Inflammatory macrophage (primary cell): ENCODE measurements at regions not wholly inside any gene's neighbourhood (a gene's known extent, or its start where the extent isn't known, plus 50 kb on each side); places are given as distances from the start of the nearest gene placed in this dataset.
"Not testable (repeated sequence)": the region's sequence is repeated elsewhere in the genome, so short reads cannot be mapped to it uniquely, and the experiment has no call there.

ENCODE experiments used
- DNase-seq, 2 donors: peaks; one replicate each; pipeline ENCODE4 v3.0.0-alpha.2; 2020 to 2022

DNA sequence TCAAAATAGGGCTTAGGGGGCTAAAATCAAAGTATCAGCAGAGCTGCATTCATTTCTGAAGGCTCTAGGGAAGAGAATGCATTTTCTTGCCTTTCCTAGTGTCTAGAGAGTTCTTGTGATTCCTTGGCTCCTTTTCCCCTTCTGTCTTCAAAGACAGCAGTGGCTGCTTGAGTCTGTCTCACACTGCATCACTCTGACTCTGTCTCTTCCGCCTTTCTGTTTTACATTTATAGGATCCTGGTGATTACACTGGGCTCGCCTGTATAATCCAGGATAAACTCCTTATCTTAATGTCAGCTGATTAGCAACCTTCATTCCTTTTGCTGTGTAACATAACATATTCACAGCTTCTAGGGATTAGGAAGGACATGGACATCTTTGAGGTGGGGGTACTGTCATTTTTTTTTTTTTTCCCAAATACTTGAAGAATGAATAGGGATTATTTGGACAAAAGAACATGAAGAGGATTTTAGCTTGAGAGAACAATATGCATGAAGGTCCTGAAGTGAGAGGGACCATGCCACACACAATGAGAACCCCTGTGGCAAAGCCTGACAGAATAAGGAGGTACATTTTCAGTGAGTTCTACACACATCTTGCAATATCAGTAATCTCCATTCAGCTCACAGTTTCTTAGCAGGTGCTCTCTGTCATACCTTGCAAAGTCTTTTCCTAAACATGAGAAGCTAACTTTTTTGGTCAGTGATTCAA, 267.6 kb downstream of the FAM170A start:
- no peak for DNase-seq

DNA sequence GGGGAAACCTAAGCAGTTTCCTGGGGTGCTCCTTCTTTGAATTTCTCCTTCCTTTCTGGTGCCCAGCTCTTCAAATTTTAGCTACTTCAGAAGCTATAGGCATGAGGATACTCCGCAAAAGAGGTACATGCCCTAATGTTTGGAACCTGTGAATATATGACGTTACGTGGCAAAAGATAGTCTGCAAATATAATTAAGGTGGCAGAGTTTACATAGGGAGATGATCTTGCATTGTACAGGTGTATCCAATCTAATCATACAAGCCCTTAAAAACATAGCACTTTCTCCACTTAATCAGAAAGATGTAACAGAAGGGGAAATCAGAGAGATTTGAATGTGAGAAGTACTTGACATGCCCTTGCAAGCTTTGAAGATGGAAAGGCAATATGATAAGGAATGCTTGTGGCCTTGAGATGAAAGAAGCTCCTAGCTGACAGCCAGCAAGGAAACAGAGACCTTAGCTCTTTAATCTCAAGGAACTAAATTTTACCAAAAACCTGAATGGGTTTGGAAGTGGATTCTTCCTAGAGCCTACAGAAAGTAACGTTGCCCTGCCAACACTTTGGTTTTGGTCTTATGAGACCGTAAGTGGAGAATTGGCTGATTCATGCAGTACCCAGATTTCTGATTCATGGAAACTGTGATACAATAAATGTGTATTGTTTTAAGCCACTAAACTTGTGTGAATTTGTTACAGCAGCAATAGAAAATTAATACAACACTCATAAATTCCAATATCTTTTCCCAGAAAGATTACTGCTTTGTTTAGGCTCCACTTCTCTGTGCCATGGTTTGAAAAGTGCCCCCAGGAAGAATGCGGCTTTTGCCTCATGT, 268.4 kb downstream of the FAM170A start:
- no peak for DNase-seq

DNA sequence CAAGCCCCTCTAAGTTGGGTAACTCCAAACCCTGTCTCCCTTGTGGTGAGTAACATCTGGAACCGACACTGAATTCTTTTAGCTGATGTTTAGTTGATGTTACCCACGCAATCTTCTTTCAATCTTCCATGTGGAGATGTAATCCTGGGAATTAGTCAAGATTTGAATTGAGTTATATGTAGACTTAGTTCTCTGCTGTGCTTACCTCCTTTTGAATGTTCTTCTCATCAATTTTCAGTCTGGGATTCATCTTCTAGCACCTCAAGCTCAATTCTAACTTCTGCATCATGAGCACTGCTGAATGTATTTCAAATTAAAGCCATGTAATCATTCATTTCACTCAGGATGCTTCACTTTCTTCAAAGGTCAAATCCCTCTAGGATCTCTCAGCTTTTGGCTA, 270.6 kb downstream of the FAM170A start:
- no peak for DNase-seq

DNA sequence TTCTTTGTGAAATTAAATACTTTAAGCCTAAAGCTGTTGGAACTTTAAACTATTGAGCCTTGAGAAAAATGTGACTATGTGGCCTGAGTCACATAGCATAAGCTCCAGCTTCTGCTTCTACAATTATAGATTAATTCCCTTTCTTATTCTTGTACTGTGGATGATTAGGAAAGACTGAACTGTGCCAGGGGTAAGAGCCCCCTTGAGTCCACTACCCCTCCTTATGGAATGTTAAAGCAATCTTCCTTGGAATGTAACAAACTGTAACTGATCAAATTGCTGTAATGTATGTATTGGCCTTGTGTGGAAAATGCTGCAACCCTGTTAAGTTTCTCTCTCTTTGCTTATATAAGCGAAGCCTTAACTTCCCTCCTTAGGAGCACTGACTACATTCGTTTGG, 273.2 kb downstream of the FAM170A start:
- DNase-seq, result no peak

DNA sequence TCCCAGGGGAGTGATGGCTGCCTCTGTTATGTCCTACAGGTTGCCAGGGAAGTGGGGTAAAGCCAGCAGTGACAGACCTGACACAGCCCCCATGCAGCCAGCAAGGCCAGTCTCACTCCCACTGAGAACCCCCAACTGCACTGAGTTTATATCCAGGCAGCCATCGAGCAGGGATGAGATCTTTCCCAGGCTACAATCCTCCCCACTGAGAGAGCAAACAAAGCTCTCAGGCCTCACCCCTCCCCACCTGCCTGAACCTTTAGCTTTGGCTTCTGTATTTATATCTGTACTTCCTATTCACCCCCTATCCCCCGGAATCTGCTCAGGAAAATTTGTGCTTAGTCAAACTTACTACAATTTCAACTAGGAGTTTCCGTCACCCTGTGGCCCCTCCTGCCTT, 284.1 kb downstream of the FAM170A start:
- DNase-seq, result no peak

DNA sequence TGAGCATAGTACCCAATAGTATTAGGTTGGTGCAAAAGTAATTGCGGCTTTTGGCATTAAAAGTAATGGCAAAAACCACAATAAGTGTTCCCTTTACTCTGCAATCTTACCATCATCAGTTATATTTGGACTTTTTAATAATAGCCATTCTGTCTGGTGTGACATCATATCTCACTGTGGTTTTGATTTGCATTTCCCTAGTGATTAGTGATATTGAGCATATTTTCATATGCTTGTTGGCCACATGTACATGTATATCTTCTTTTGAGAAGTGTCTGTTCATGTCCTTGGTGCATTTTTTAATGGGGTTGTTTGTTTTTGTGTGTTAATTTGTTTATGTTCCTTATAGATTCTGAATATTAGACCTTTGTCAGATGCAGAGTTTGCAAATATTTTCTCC, 289.9 kb downstream of the FAM170A start:
- DNase-seq, result no peak

DNA sequence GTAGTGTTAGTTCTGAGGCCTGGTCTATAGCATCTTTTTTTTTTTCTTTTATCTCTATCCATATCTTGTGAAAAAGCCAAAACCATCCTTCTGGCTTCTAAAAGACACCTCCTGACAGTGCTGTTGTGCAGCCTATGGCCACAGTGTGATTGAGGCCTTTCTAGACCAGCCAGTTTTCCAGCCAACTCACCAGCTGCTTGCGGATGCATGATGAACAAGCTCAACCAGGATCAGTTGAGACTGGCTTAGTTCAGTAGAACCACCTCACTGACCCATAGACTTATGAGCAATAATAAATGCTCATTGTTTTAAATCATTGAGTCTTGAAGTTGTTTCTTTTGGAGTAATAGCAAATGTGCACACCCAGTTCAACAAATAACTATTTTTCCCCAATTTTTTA, 296.9 kb downstream of the FAM170A start:
- DNase-seq, result no peak

DNA sequence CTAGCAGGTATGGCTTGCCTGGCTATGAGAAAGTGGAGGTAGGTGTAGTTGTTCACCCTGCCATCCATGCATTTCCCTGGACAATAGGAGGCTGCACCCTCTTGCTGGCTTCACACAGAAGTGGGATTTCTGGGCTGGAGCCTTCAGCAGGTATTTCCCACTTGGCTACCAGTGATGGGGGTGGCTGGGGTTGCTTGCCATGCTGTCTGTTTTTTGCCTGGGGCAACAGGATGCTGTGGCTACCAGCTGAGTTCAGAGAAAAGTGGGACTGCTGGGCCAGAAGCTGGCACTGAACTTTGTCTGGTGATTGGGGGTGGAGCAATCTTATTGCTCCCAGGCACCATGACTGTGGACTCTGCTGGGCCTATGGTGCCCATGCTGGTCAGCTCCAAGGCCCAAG, 299.6 kb downstream of the FAM170A start:
- no peak for DNase-seq

DNA sequence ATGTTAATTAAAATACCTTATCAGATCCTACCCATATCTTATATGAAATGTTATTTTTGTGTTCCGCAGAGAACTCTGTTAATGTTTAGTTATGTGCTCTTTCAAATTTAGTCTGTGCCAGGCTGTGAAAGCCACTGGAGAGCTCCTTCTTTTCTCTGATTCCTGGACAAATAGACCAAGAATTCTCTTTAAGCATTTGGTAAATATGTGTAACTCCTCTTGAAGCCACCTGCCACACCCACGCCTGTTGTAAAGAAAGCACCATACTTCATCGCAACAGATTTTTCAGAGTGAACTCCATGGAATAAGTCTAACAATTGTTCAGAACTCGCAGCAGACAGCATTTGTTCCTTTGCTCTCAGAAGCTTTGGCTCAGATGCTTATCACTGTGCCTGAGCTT, 301.1 kb downstream of the FAM170A start:
- no peak for DNase-seq

DNA sequence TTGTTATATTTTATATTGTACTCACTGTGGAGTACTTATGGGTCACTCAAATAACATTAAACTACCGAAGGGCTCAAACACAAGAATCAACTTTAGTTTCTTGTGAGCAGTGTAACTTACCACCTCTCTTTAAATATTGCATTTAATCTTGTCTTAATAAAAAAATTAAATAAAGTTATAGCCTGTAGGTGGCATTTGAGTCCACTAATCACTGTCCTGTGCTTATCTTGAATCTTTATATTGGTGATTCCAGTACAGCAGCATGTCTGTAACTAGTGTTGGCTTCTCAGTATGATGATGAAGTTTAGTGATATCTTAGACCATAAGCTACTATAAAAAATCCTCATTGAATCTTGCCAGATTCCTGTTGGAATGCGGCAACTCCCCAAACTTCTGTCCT, 313.8 kb downstream of the FAM170A start:
- peak in 1 of 2 donors; percentile 15 for DNase-seq

DNA sequence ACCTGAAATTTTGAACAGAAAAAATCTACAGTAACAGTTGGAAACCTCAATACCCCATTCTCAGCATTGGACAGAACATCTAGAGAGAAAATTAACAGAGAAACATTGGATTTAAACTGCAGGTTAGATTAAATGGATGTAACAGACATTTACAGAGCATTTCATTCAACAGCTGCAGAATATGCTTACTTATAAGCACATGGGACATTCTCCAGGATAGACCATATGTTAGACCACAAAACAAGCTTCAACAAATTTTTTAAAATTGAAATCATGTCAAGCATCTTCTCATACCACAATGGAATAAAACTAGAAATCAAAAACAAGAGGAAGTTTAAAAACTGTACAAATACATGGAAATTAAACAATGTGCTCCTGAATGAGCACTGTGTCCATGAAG, 316.3 kb downstream of the FAM170A start:
- DNase-seq, result no peak

DNA sequence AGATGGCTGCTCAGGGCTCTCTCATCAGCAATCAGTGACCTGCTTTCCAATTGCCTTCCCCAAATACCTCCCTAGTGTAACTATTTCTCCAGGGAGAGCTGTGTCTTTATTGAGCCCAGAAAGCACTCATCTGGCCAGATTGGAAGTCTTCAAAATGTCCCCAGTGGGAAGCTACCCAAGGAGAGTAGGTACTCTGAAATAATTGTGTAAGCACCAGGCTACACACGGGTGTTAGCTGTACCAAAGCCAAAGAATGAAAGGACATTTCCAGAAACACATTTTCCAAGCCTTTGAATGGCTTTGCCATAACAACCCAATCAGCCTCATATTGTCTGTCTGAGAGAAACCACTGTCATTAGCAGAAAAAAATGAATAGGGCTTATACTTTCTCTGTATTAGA, 318.8 kb downstream of the FAM170A start:
- DNase-seq, result no peak

DNA sequence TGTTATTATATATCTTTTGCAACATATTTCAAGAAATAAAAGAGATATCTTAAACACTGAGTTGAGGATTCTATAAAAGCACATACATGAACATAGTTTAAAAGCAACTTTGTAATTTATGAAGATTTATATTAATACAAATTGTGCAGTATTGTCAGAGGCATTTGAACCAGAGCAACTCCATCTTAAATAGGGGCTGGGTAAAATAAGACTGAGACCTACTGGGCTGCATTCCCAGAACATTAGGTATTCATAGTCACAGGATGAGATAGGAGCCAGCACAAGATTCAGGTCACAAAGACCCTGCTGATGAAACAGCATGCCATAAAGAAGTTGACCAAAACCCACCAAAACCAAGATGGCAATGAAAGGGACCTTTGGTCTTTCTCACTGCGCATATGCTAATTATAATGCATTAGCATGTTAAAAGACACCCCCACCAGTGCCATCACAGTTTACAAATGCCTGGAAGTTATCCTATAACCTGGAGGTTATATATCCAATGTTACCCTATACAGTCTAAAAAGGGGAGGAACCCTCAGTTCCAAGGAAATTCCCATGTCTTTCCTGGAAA, 320.2 kb downstream of the FAM170A start:
- no peak for DNase-seq

DNA sequence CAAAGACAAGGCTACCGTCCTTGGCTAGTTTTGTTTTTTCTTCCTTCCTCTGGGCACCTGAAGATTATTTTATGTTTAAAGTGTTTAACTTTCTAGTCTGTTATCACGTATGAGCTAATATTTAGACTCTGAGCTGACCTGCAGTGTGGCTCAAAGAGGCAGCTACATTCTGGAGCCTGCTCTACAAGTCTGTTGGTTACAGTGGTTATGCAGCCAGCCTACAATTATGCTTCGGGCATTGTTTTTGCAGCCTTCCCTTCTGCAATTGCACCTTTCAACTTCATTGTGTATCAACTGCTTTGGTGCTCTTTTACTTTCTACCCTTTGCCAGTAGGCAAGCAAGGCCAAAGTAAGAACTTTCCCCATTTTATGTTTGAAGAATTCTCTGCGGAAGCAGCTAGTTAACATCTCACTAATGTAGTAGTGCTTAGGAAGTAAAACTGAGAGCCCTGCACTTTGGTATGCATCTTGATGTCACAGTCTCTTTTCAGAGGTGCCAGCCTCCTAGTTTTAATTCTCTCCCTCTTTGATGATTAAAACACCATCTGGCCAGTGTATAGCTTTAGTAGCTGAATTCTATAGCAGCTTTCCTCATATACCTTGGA, 322.1 kb downstream of the FAM170A start:
- no peak for DNase-seq

DNA sequence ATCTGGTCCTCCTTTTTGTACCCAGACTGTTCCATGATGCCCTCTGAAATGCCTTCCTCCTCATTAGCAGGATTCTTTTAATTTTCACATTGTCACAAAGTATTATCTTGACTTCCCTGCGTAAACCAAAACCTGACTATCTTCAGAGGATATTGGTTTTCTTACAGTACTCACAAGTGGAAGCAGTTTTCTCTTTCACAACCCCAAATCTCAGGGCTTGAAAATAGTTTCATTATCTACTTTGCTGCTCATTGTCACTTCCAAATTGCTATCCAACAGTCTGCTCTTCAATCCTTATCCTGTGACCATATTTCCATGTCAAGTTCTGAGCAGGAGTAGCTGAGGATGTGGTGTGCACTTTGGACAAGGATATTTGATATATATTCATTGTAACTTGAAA, 324.1 kb downstream of the FAM170A start:
- DNase-seq, result no peak

DNA sequence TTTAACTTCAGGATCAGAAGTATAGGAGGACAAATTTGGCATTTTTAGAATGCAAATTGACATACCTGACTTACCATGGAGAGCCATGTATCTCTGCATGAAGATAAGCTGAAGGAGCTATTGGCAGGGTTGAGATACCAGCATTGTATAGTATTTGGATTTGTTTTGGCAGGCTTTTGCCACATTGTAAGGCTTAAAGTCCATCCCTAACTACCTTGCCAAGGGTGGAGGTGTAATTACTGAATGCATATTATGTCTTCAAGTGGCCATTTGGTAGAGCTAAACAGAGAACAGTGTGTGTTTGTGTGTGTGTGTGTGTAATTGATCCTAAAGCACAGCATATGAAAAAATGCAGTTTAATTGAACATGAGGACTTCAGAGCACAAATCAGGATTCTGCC, 324.7 kb downstream of the FAM170A start:
- DNase-seq, result no peak

DNA sequence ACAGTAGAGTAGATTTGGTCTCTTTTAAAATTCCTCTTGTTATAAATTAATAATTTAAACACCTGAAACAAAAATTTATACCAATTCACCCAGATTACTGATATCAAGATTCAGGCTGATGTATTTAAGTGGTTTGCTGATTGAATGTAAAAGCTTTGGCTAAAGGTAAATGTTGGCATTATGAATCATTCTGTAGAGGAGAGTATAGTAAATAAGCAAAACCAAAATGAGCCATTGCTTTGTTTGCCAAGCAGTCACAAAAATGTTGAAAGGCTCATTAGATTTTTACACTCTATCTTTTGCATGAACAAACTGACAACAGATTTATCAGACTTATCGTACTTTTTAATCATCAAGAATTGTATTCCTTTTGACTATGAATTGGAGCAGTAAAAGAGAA, 332.6 kb downstream of the FAM170A start:
- no peak for DNase-seq

DNA sequence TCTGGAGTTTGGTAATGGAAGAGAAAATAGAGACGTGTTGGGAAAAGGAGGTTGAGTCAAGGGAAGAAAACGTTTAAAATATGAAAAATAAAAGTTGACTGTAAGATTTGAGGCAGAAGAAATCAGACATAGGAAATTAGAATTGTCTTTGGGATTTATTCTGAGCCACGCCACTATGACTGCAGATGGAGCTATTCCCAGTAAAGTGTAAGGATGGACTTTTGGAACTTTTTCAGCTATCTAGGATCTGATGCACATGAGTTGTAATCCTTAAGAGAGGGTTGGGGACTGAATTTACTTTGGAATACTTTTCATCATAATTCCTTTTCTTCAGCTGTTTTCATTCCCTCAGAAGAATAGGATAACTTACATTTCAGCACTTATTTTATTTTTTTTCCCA, 336.7 kb downstream of the FAM170A start:
- DNase-seq, result no peak

DNA sequence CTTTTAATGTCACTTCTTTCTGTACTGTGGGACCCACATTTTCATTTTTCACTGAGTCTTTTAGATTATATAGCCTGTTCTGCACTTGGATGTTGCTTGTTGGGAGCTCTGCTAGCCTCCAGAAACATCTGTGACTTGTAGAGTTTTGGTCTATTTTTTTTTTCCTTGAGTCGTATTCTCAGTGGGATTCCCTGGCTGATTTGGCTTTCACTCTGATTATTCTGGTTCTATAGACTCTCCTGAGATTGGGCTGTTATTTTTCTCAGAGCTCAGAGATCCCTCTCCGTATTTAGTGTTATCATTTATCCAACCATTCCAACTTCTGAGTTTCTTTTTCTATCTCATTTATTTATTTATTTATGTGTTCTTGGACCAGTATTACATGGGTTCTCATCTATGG, 339.3 kb downstream of the FAM170A start:
- no peak for DNase-seq

DNA sequence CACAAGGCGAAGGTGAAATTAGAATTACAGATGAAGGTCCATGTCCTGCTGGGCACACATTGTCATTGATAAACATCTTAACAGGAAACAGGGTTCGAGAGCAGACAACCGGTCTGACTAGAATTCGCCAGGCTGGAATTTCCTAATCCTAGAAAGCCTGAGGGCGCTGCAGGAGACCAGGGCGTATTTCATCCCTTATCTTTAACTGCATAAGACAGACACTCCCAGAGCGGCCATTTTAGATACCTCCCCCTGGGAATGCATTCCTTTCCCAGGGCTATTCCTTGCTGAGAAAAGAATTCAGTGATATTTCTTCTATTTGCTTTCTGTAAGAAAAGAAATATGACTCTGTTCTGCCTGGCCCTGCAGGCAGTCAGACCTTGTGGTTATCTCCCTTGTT, 357.7 kb downstream of the FAM170A start:
- not testable (repeated sequence) for DNase-seq

DNA sequence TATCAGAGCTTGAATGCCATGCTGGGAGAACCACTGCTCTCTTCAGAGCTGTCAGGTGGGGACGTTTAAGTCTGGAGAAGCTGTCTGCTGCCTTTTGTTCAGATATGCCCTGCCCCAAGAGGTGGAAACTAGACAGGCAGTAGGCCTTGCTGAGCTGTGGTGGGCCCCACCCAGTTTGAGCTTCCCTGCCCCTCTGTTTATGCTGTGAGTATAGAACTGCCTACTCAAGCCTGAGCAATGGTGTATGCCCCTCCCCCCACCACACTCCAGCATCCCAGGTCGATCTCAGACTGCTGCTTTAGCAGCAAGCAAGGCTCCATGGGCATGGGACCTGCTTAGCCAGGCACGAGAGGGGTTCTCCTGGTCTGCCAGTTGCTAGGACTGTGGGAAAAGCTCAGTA, 362.3 kb downstream of the FAM170A start:
- DNase-seq, result no peak

DNA sequence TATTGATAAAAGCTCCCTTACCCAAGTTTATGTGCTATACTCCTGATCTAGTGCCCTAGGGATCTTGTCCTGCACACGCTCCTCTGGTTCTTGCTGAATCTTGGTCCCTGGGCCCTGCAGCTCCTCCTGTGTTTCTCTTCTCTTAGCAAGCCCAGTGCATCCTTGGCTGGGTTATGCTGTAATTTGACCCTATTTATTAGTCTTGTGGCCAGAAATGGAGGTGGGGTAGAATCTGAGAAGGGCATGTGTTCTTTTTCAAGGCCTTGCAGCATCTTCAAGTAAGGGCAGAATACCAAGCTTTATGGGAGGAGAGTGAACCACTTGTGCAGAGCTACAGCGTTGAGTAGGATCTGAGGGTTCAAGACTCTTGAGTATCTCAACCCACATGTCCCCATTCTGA, 366.8 kb downstream of the FAM170A start:
- DNase-seq, result no peak

DNA sequence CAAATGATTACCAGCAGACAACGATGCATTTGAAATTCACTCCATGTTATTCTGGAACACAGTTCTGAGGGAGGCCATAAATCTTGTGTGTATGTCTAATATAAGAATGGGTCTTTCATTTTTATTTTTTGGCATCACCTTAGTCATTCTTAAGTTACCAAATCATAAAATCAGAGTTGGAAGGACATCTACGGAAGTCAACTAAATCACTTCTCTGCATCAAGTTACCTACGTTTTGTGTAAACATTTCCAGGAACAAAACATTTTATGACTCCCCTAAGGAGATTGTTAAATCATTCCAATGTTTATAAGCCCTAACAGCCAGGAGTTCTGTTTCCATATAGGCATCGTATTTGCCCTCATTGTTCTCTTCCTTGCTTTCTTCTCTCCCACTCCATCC, 378.2 kb downstream of the FAM170A start:
- no peak for DNase-seq

DNA sequence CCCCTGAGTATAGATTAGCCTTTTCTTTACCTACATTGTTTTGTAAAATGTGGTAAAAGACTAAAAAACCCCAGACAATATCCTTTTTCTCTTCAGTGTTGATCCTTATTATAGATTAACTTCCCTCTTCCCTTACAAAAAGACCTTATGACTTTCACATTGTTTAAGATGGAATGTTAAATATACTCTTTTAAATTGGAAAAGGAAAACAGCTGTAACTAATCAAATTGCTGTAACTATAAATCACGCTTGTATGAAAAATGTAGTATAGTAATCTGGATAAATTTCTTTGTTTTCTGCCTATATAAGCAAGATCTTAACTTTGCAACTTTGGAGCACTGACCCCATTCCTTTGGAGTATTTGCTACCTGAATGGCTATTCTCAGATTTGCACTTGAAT, 383.1 kb downstream of the FAM170A start:
- DNase-seq, result no peak
